ENCODE measurements at regions not wholly inside any gene's neighbourhood (a gene's known extent, or its start where the extent isn't known, plus 50 kb on each side); places are given as distances from the start of the nearest gene placed in this dataset.

- TF ChIP-seq IRF1 (CRISPR knock-in tag; IDR thresholded peaks at IDR 0.05) = no peak
- no peak for TF ChIP-seq ZNF121 (CRISPR knock-in tag; IDR thresholded peaks at IDR 0.05)
- no peak for TF ChIP-seq ZNF671 (CRISPR knock-in tag; IDR thresholded peaks at IDR 0.05)
- TF ChIP-seq ZNF396 (CRISPR knock-in tag; IDR thresholded peaks at IDR 0.05; ENCODE audit: borderline replicate concordance) = no peak
- TF ChIP-seq, protein P1, sequence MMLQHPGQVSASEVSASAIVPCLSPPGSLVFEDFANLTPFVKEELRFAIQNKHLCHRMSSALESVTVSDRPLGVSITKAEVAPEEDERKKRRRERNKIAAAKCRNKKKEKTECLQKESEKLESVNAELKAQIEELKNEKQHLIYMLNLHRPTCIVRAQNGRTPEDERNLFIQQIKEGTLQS (CRISPR knock-in tag; conservative IDR thresholded peaks at IDR 0.05) = no peak
- no peak for TF ChIP-seq USF1 (CRISPR knock-in tag; IDR thresholded peaks at IDR 0.05)
- no peak for TF ChIP-seq RELA (CRISPR knock-in tag; IDR thresholded peaks at IDR 0.05; ENCODE audit: borderline replicate concordance)
These were observed 435.7 kb downstream of the SH3GL2 start (continued) for GRCh38 chr9:18014556-18014955.

- ChIA-PET POLR2A (no interaction called here), CTCF (interaction anchor here (0.7 kb wide), 1 partner anchor 198 kb away, joined by 3 read pairs; no protein-coding TSS in a partner anchor)
- TF ChIP-seq ARID4B (CRISPR knock-in tag; IDR thresholded peaks at IDR 0.05; ENCODE audit: borderline replicate concordance) = no peak
- no peak for TF ChIP-seq ZNF396 (CRISPR knock-in tag; IDR thresholded peaks at IDR 0.05; ENCODE audit: borderline replicate concordance)
- no peak for TF ChIP-seq OVOL2 (CRISPR knock-in tag; IDR thresholded peaks at IDR 0.05; ENCODE audit: borderline replicate concordance)
- TF ChIP-seq GTF2I (CRISPR knock-in tag; conservative IDR thresholded peaks at IDR 0.05) = no peak
- no peak for TF ChIP-seq ZNF317 (CRISPR knock-in tag; IDR thresholded peaks at IDR 0.05; ENCODE audit: borderline replicate concordance, low read depth)
- no peak for TF ChIP-seq TP53 (CRISPR knock-in tag; IDR thresholded peaks at IDR 0.05)
- Mint-ChIP-seq H3K9me3 (peaks cover 16% of the 10 kb centered on the region), H3K27ac (no peak overlapping the region), H3K27me3 (ENCODE audit: low read depth) (no peaks in the 10 kb centered on the region), H3K4me1 (peaks cover 8% of the 10 kb centered on the region), H3K36me3 (peaks cover 10% of the 10 kb centered on the region), H3K4me3 (no peak overlapping the region)
- ATAC-seq = no peak
- DNase-seq (ENCODE audit: low spot score) = no peak
These were observed 436.2 kb downstream of the SH3GL2 start for GRCh38 chr9:18015116-18015515.

GRCh38 chr9:18017136-18017535, 438.3 kb downstream of the SH3GL2 start:
- H3K4me3 Mint-ChIP-seq = no peak overlapping the region
- H3K36me3 Mint-ChIP-seq = peaks cover 10% of the 10 kb centered on the region
- ChIA-PET POLR2A (no interaction called here), CTCF (interaction anchor here (0.6 to 1.2 kb wide), 2 partner anchors 13 to 353 kb away, joined by 3 read pairs; no protein-coding TSS in a partner anchor)
- TF ChIP-seq, protein P2, sequence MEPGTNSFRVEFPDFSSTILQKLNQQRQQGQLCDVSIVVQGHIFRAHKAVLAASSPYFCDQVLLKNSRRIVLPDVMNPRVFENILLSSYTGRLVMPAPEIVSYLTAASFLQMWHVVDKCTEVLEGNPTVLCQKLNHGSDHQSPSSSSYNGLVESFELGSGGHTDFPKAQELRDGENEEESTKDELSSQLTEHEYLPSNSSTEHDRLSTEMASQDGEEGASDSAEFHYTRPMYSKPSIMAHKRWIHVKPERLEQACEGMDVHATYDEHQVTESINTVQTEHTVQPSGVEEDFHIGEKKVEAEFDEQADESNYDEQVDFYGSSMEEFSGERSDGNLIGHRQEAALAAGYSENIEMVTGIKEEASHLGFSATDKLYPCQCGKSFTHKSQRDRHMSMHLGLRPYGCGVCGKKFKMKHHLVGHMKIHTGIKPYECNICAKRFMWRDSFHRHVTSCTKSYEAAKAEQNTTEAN (CRISPR knock-in tag; IDR thresholded peaks at IDR 0.05) = no peak
- no peak for TF ChIP-seq ARID4B (CRISPR knock-in tag; IDR thresholded peaks at IDR 0.05; ENCODE audit: borderline replicate concordance)
- H3K4me1 Mint-ChIP-seq = peaks cover 11% of the 10 kb centered on the region
- no peak overlapping the region for H3K27ac Mint-ChIP-seq
- ATAC-seq (no peak), DNase-seq (ENCODE audit: low spot score) (no peak)
- peaks cover 16% of the 10 kb centered on the region for H3K9me3 Mint-ChIP-seq
- no peaks in the 10 kb centered on the region for H3K27me3 Mint-ChIP-seq (ENCODE audit: low read depth)

Data from WTC11 (cell line).